ENCODE measurements at regions not wholly inside any gene's neighbourhood (a gene's known extent, or its start where the extent isn't known, plus 50 kb on each side); places are given as distances from the start of the nearest gene placed in this dataset.

DNA sequence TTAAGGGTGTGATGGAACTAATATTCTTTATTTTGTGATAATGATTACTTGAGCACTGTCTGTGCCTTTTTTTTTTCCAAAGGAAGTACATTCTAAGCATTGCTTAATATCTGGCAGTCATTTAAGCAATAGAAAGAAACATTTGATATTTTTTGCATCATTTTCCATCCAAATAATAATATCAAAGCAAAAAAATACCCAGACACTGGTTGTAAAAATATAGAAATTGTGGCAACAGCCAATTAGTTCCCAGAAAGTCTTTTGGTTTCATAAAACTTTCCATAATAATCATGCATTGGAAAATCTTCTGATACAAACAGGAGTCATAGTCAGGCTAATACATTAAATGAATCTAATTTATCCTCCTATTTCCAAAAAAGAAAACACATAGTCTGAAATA lies 629.3 kb upstream of the ADAMTS5 start:
- no peaks in the 10 kb centered on the region for H3K36me3 Mint-ChIP-seq
- no peak overlapping the region for H3K27ac ChIP-seq (ENCODE audit: low read depth in 1 of 2, low read length in 2 of 2)
- H3K27ac Mint-ChIP-seq: no peak overlapping the region
- H3K4me3 ChIP-seq (replicated peaks in 1 of 3; ENCODE audit: low read depth in 2 of 3, low read length in 3 of 3): no peak overlapping the region
- no peak overlapping the region for H3K4me3 Mint-ChIP-seq
- no peaks in the 10 kb centered on the region for H3K4me1 ChIP-seq (ENCODE audit: control insufficient read depth in 1 of 2, insufficient read depth in 2 of 2, low read length in 2 of 2)
- H3K36me3 ChIP-seq (replicated peaks in 1 of 2; ENCODE audit: control insufficient read depth in 1 of 2, insufficient read depth in 2 of 2, low read length in 2 of 2): no peaks in the 10 kb centered on the region
- H3K9me3 Mint-ChIP-seq: peaks cover 0 to 4% (median 2%) of the 10 kb centered on the region in 7 donors
- no peaks in the 10 kb centered on the region for H3K79me2 ChIP-seq (ENCODE audit: insufficient read depth, low read length)
- no peak overlapping the region for H3K4me2 ChIP-seq (replicated peaks; ENCODE audit: extremely low read depth, low read length, poor library complexity, severe bottlenecking)
- H3K27me3 Mint-ChIP-seq (ENCODE audit: low read depth in 3 of 3): no peaks in the 10 kb centered on the region
- H3K9ac ChIP-seq (ENCODE audit: insufficient read depth, low read length, poor library complexity, severe bottlenecking): no peak overlapping the region
- no peaks in the 10 kb centered on the region for H3K27me3 ChIP-seq (ENCODE audit: control insufficient read depth in 2 of 2, insufficient read depth in 2 of 2, low read length in 2 of 2)
- no peak for DNase-seq
- H3K9me3 ChIP-seq (replicated peaks in 1 of 2; ENCODE audit: control insufficient read depth in 1 of 2, insufficient read depth in 1 of 2, low read length in 2 of 2): peaks cover 0 to 3% of the 10 kb centered on the region in 2 donors
- TF ChIP-seq, protein P1, sequence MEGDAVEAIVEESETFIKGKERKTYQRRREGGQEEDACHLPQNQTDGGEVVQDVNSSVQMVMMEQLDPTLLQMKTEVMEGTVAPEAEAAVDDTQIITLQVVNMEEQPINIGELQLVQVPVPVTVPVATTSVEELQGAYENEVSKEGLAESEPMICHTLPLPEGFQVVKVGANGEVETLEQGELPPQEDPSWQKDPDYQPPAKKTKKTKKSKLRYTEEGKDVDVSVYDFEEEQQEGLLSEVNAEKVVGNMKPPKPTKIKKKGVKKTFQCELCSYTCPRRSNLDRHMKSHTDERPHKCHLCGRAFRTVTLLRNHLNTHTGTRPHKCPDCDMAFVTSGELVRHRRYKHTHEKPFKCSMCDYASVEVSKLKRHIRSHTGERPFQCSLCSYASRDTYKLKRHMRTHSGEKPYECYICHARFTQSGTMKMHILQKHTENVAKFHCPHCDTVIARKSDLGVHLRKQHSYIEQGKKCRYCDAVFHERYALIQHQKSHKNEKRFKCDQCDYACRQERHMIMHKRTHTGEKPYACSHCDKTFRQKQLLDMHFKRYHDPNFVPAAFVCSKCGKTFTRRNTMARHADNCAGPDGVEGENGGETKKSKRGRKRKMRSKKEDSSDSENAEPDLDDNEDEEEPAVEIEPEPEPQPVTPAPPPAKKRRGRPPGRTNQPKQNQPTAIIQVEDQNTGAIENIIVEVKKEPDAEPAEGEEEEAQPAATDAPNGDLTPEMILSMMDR (IDR thresholded peaks at IDR 0.05): no peak
- intact Hi-C loops (cut with micrococcal nuclease): no loop called here
- no peak overlapping the region for H2AFZ ChIP-seq (ENCODE audit: insufficient read depth, low read depth, low read length, poor library complexity, severe bottlenecking)
- H4K20me1 ChIP-seq (ENCODE audit: insufficient read depth, low read length): no peaks in the 10 kb centered on the region
- H3K4me1 Mint-ChIP-seq: no peaks in the 10 kb centered on the region

DNA sequence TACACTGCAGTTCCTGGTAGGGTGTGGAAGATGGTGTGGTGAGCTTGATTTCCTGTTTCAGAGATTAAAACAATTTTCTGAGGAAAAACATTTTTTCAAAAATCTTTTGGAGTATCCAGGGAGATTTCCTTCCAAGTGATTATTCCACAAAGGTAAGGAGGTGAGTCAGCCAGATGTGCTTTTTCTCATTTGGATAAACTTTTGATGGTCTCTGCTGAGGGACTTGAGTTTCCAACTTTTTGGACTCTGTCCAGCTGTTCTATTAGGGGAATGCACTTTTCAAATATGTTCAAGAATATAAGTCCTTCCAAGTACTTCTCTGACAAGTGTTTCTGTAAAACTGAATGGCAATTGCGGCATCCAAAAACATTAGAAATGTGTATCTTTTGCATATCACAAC lies 628.8 kb upstream of the ADAMTS5 start:
- Histone ChIP-seq H2AFZ (ENCODE audit: insufficient read depth, low read depth, low read length, poor library complexity, severe bottlenecking) (no peak overlapping the region), H3K79me2 (ENCODE audit: insufficient read depth, low read length) (no peaks in the 10 kb centered on the region), H3K9ac (ENCODE audit: insufficient read depth, low read length, poor library complexity, severe bottlenecking) (no peak overlapping the region), H3K4me3 (replicated peaks in 1 of 3; ENCODE audit: low read depth in 2 of 3, low read length in 3 of 3) (no peak overlapping the region), H4K20me1 (ENCODE audit: insufficient read depth, low read length) (no peaks in the 10 kb centered on the region), H3K36me3 (replicated peaks in 1 of 2; ENCODE audit: control insufficient read depth in 1 of 2, insufficient read depth in 2 of 2, low read length in 2 of 2) (no peaks in the 10 kb centered on the region), H3K27ac (ENCODE audit: low read depth in 1 of 2, low read length in 2 of 2) (no peak overlapping the region), H3K4me2 (replicated peaks; ENCODE audit: extremely low read depth, low read length, poor library complexity, severe bottlenecking) (no peak overlapping the region), H3K9me3 (replicated peaks in 1 of 2; ENCODE audit: control insufficient read depth in 1 of 2, insufficient read depth in 1 of 2, low read length in 2 of 2) (peaks cover 0 to 3% of the 10 kb centered on the region in 2 donors), H3K4me1 (ENCODE audit: control insufficient read depth in 1 of 2, insufficient read depth in 2 of 2, low read length in 2 of 2) (no peaks in the 10 kb centered on the region), H3K27me3 (ENCODE audit: control insufficient read depth in 2 of 2, insufficient read depth in 2 of 2, low read length in 2 of 2) (no peaks in the 10 kb centered on the region)
- intact Hi-C loops (cut with micrococcal nuclease): no loop called here
- no peaks in the 10 kb centered on the region for H3K36me3 Mint-ChIP-seq
- no peak for DNase-seq
- H3K4me1 Mint-ChIP-seq: no peaks in the 10 kb centered on the region
- no peak overlapping the region for H3K27ac Mint-ChIP-seq
- H3K27me3 Mint-ChIP-seq (ENCODE audit: low read depth in 3 of 3): no peaks in the 10 kb centered on the region
- peaks cover 0 to 4% (median 2%) of the 10 kb centered on the region in 7 donors for H3K9me3 Mint-ChIP-seq
- TF ChIP-seq, protein P1 (IDR thresholded peaks at IDR 0.05): no peak
- WGBS (ENCODE audit: insufficient coverage): no CpG with 5 or more reads among the region's 1 CpG
- H3K4me3 Mint-ChIP-seq: no peak overlapping the region
